GM12874 (cell line): ENCODE measurements at regions not wholly inside any gene's neighbourhood (a gene's known extent, or its start where the extent isn't known, plus 50 kb on each side); places are given as distances from the start of the nearest gene placed in this dataset.

Experiments
- CTCF ChIP-seq: IDR thresholded peaks from 2 replicates; pipeline ENCODE4 v1.5.1; 2011; ENCODE audit warnings: low read depth, mild to moderate bottlenecking, control low read depth, low read length, moderate library complexity; ENCODE audit not compliant: insufficient read depth

- no peak for TF ChIP-seq CTCF
Observed at GRCh38 chr14:85054178-85054577, 475.8 kb upstream of the FLRT2 start.

- TF ChIP-seq CTCF, result no peak
Observed at GRCh38 chr14:85056267-85056666, 473.7 kb upstream of the FLRT2 start.

GRCh38 chr14:85057221-85057620 lies 472.7 kb upstream of the FLRT2 start:
- TF ChIP-seq CTCF, result no peak

GRCh38 chr14:85058150-85058549 lies 471.8 kb upstream of the FLRT2 start:
- no peak for TF ChIP-seq CTCF

- TF ChIP-seq CTCF, result no peak
Observed at GRCh38 chr14:85060121-85060520, 469.8 kb upstream of the FLRT2 start.

- TF ChIP-seq CTCF, result no peak
Observed at GRCh38 chr14:85061256-85061655, 468.7 kb upstream of the FLRT2 start.

- TF ChIP-seq CTCF, result no peak
Observed at GRCh38 chr14:85063747-85064146, 466.2 kb upstream of the FLRT2 start.

GRCh38 chr14:85071447-85071846 lies 458.5 kb upstream of the FLRT2 start:
- TF ChIP-seq CTCF, result no peak
